GM11168 (cell line): ENCODE measurements at regions not wholly inside any gene's neighbourhood (a gene's known extent, or its start where the extent isn't known, plus 50 kb on each side); places are given as distances from the start of the nearest gene placed in this dataset.
"Not testable (repeated sequence)": the region's sequence is repeated elsewhere in the genome, so short reads cannot be mapped to it uniquely, and the experiment has no call there.

Experiments
- in situ Hi-C: fragments of 300-500 bp; cut with MboI; formaldehyde crosslinking; loops from one replicate; pipeline ENCODE4 v1.12.0; 2022; ENCODE audit warnings: low sequenced_read_pairs; ENCODE audit not compliant: unreplicated experiment

DNA sequence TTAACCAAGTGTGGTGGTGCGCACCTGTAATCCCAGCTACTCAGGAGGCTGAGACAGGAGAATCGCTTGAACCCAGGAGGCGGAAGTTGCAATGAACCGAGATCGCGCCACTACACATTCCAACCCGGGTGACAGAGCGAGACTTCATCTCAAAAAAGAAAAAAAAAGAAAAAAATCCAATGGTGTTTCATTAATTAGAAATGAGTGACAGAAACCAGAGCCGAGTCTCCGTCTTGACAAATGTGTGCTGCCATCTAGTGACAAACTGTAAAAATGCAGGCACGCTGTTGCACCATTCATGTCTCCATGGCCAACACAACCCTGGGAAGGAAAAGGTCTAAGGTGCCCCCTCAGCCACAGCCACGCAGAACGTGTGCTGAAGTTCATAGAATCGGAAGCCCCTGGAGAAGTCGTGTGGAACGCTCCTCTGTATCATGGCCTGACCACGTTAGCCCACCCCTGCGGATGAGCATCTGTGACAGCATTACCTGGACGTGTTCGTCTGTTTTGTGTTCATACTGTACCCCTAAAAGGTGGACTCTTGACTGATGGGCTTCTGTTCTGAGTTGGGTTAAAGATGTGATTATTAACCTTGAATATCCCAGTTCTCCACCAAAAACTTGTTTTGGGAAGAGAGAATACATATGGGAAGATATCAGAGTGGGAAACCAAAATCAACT is 94.9 kb downstream of the LYZL2 start:
- in situ Hi-C loops: loop anchor here (5.0 kb wide), 1 partner anchor 117 kb away; no protein-coding TSS in a partner anchor

- in situ Hi-C loops: loop anchor here (5.0 kb wide), 1 partner anchor 115 kb away; no protein-coding TSS in a partner anchor
These were observed 97.6 kb downstream of the LYZL2 start for GRCh38 chr10:30531751-30532530.

DNA sequence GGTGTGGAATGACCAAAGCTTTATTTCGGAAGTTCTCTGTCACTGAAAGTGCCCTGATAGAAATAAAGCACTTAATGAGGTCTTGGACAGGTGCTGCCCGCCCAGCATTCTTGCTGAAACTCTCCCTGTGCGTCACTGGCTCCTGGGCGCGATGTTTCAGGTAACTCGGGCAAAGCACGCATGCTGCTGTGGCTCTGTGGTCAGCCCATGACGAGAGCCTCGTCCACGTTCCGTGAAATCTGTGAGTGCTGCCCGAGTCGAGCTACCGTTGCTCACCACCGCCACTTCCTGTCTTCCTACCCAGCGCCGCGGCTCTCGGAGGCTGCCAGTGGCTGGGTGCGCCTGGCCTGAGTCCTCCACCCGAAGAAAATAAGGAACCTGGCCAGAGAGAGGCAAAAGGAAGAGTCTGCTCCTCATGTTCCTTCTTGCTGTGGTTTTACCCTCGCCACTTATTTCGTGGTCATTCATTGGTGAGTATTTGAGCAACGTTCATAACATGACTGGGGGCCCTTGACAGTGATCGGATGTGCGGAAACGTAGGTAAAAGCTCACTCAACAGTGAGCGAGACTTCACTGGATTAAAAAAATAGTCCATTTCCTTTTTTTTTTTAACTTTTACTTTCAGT is 95.5 kb downstream of the MAP3K8 start:
- in situ Hi-C loops: no loop called here

- in situ Hi-C loops: no loop called here
These were observed 94.4 kb downstream of the MAP3K8 start for GRCh38 chr10:30528429-30528786.

- in situ Hi-C loops: no loop called here
These were observed 93.8 kb downstream of the MAP3K8 start for GRCh38 chr10:30527623-30528428.

GRCh38 chr10:30522661-30523078 is 88.7 kb downstream of the MAP3K8 start:
- in situ Hi-C loops: not testable (repeated sequence)

- in situ Hi-C loops: no loop called here
These were observed 84.9 kb downstream of the MAP3K8 start for GRCh38 chr10:30518907-30519306.
